ENCODE measurements at regions not wholly inside any gene's neighbourhood (a gene's known extent, or its start where the extent isn't known, plus 50 kb on each side); places are given as distances from the start of the nearest gene placed in this dataset.

DNA sequence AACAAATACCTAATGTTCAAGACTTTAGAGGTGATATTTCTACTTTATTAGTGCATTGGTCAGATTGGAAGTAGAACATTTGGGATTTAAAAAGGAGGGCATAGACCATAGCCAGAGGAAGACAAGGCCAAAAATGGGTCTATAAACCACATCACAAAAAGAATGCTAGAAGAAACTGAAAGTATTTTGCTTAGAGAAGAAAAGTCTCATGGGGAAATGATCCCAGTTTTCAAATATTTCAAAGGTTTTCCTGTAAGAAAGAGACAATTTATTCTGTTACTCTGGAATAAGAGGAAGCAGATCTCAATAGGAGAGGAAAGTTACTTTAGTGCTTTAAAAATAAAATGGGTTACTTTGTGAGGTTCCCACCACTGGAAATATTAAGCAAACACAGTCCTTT, 341.4 kb downstream of the TNS1 start:
- no peaks in the 10 kb centered on the region for H4K20me1 ChIP-seq (ENCODE audit: insufficient read depth)
- H3K79me2 ChIP-seq (ENCODE audit: insufficient read depth), result no peaks in the 10 kb centered on the region
- no peaks in the 10 kb centered on the region for H3K9me2 ChIP-seq
- no peaks in the 10 kb centered on the region; a peak in 1 of 4 replicates for H3K4me1 ChIP-seq (ENCODE audit: control insufficient read depth in 1 of 2, insufficient read depth in 2 of 2, low read depth in 1 of 2, low read length in 1 of 2)
- H2AFZ ChIP-seq (ENCODE audit: low read depth), result no peak overlapping the region
- no peak overlapping the region for H3K4me3 ChIP-seq (ENCODE audit: low read depth in 2 of 2, low read length in 1 of 2)
- H3K4me2 ChIP-seq, result 0 out of 2 replicates have a peak overlapping the region, but pooled peaks have one; percentile 8
- POLR2A ChIA-PET, result no interaction called here
- no peak for DNase-seq
- no peaks in the 10 kb centered on the region for H3K27me3 ChIP-seq (ENCODE audit: insufficient read depth)
- H3K9ac ChIP-seq, result no peak overlapping the region
- H3F3A ChIP-seq (replicated peaks; ENCODE audit: insufficient read depth), result no peaks in the 10 kb centered on the region
- H3K9me3 ChIP-seq, result no peaks in the 10 kb centered on the region
- CTCF ChIA-PET, result interaction anchor here (0.8 to 1.1 kb wide), 2 partner anchors 11 to 52 kb away, joined by 3 to 5 read pairs; no protein-coding TSS in a partner anchor
- H3K36me3 ChIP-seq (replicated peaks in 1 of 2; ENCODE audit: control insufficient read depth in 1 of 2, insufficient read depth in 2 of 2, low read length in 1 of 2), result no peaks in the 10 kb centered on the region
- no peak for TF ChIP-seq GATA2 (CRISPR knock-in tag; IDR thresholded peaks at IDR 0.05)
- TF ChIP-seq, protein P1, sequence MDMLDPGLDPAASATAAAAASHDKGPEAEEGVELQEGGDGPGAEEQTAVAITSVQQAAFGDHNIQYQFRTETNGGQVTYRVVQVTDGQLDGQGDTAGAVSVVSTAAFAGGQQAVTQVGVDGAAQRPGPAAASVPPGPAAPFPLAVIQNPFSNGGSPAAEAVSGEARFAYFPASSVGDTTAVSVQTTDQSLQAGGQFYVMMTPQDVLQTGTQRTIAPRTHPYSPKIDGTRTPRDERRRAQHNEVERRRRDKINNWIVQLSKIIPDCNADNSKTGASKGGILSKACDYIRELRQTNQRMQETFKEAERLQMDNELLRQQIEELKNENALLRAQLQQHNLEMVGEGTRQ (IDR thresholded peaks at IDR 0.05; ENCODE audit: borderline replicate concordance, low read depth, low read length), result no peak
- no peak for TF ChIP-seq NFIC (IDR thresholded peaks at IDR 0.05; ENCODE audit: borderline replicate concordance)
- no peak for TF ChIP-seq ELF1 (IDR thresholded peaks at IDR 0.05)
- no peak for TF ChIP-seq RCOR1 (IDR thresholded peaks at IDR 0.05; ENCODE audit: low read length)
- TF ChIP-seq YY1 (IDR thresholded peaks at IDR 0.05; ENCODE audit: low read depth), result no peak
- TF ChIP-seq SMC3 (IDR thresholded peaks at IDR 0.05; ENCODE audit: low read depth, low read length), result no peak
- no peak for TF ChIP-seq JUND (IDR thresholded peaks at IDR 0.05)
- TF ChIP-seq MXI1 (IDR thresholded peaks at IDR 0.05; ENCODE audit: low read depth, low read length), result no peak
- no peak for TF ChIP-seq NRF1 (IDR thresholded peaks at IDR 0.05; ENCODE audit: low read depth, low read length)
- no peak for TF ChIP-seq ZBTB33 (IDR thresholded peaks at IDR 0.05; ENCODE audit: borderline replicate concordance, low read depth)
- no peak for TF ChIP-seq EZH2phosphoT487 (IDR thresholded peaks at IDR 0.05; ENCODE audit: borderline replicate concordance, low read depth)
- no peak for TF ChIP-seq GABPA (IDR thresholded peaks at IDR 0.05; ENCODE audit: low read depth)
- TF ChIP-seq RAD21 (IDR thresholded peaks at IDR 0.05; ENCODE audit: low read length), result no peak
- TF ChIP-seq CHD2 (IDR thresholded peaks at IDR 0.05; ENCODE audit: low read length, partially characterized antibody), result no peak
- no peak for TF ChIP-seq REST (IDR thresholded peaks at IDR 0.05; ENCODE audit: low read depth, low read length)
- TF ChIP-seq FOSL2 (IDR thresholded peaks at IDR 0.05; ENCODE audit: borderline replicate concordance, low read depth), result no peak
- no peak for TF ChIP-seq SIN3A (IDR thresholded peaks at IDR 0.05; ENCODE audit: borderline replicate concordance, low read depth, low read length)
- no peak overlapping the region for H3K27ac ChIP-seq (ENCODE audit: low read depth in 2 of 2, low read length in 1 of 2)
